ENCODE measurements at regions not wholly inside any gene's neighbourhood (a gene's known extent, or its start where the extent isn't known, plus 50 kb on each side); places are given as distances from the start of the nearest gene placed in this dataset.

GRCh38 chr7:159237022-159237653 is 92.5 kb upstream of the VIPR2 start:
- no peak overlapping the region for H2AFZ ChIP-seq
- H3K9me3 Mint-ChIP-seq = peaks cover 94% of the 10 kb centered on the region
- peaks cover 19% of the 10 kb centered on the region for H3K36me3 Mint-ChIP-seq (ENCODE audit: low read depth)

More at GRCh38 chr7:159237022-159237653, 92.5 kb upstream of the VIPR2 start:
- H3K9me2 ChIP-seq (ENCODE audit: insufficient read depth) = no peaks in the 10 kb centered on the region
- no peaks in the 10 kb centered on the region for H3K4me1 ChIP-seq (ENCODE audit: insufficient read depth)
- no peaks in the 10 kb centered on the region for H3F3A ChIP-seq (replicated peaks; ENCODE audit: low read depth)
- Mint-ChIP-seq H3K27me3 (ENCODE audit: insufficient read depth, low read depth, poor library complexity) (no peaks in the 10 kb centered on the region), H3K27ac (no peak overlapping the region), H3K4me3 (no peak overlapping the region), H3K4me1 (no peaks in the 10 kb centered on the region)
- no peaks in the 10 kb centered on the region for H3K79me2 ChIP-seq (replicated peaks; ENCODE audit: insufficient read depth)
- DNase-seq (ENCODE audit: low spot score) (no peak), ATAC-seq (no peak)
- TF ChIP-seq NANOG (IDR thresholded peaks at IDR 0.05; ENCODE audit: borderline replicate concordance) (no peak), ZNF462 (CRISPR knock-in tag; IDR thresholded peaks at IDR 0.05) (no peak), EZH2 (IDR thresholded peaks at IDR 0.05; ENCODE audit: low read depth, unreplicated experiment) (no peak), ETS1 (IDR thresholded peaks at IDR 0.05) (no peak), CTCF (conservative IDR thresholded peaks at IDR 0.05; ENCODE audit: low read depth in 2 of 2) (no peak), EZH2phosphoT487 (IDR thresholded peaks at IDR 0.05; ENCODE audit: unreplicated experiment) (no peak), JUNB (IDR thresholded peaks at IDR 0.05; ENCODE audit: unreplicated experiment) (no peak), ZNF114 (CRISPR knock-in tag; IDR thresholded peaks at IDR 0.05) (no peak), STAT1 (IDR thresholded peaks at IDR 0.05; ENCODE audit: unreplicated experiment) (no peak), REST (IDR thresholded peaks at IDR 0.05; ENCODE audit: unreplicated experiment) (no peak), CREB1 (CRISPR knock-in tag; IDR thresholded peaks at IDR 0.05; ENCODE audit: low read depth) (no peak), ZNF331 (CRISPR knock-in tag; IDR thresholded peaks at IDR 0.05; ENCODE audit: low read depth) (no peak), POLR2AphosphoS5 (IDR thresholded peaks at IDR 0.05; ENCODE audit: low read depth) (no peak)
- no peaks in the 10 kb centered on the region for H4K20me1 ChIP-seq (replicated peaks; ENCODE audit: insufficient read depth)
- no peak overlapping the region for H3K27ac ChIP-seq (ENCODE audit: low read depth)
- H3K4me3 ChIP-seq = no peak overlapping the region
- H3K4me2 ChIP-seq = no peak overlapping the region
- no peaks in the 10 kb centered on the region for H3K27me3 ChIP-seq (ENCODE audit: insufficient read depth)
- peaks cover 7% of the 10 kb centered on the region; the same call in 1 of the 2 replicates for H3K36me3 ChIP-seq (ENCODE audit: insufficient read depth)

All from GM23338 (cell line).